ENCODE measurements at regions not wholly inside any gene's neighbourhood (a gene's known extent, or its start where the extent isn't known, plus 50 kb on each side); places are given as distances from the start of the nearest gene placed in this dataset.

DNA sequence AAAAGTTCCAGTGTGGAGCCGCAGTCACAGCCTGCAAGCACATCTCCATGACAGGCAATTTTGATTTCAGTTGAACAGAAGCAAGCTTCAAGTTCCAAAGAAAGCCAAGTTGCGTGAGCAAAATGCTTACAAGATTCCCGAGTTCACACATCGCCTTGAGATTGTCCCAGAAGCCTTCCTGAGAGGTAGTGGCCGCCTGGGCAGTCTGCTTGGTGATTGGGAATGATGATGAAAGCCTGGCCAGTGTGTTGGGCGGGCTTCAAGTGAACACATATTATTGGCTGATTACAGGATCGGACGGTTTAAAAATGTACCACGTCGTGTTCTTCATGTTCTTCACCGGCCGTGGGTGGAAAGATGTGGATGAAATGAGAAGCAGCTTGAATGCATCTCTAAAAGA is 185.5 kb downstream of the FOXL1 start:
- TF ChIP-seq YY1 (tag by site-specific recombination; IDR thresholded peaks at IDR 0.05) (no peak), CTCF (tag by site-specific recombination; IDR thresholded peaks at IDR 0.05) (no peak)
